ENCODE measurements at regions not wholly inside any gene's neighbourhood (a gene's known extent, or its start where the extent isn't known, plus 50 kb on each side); places are given as distances from the start of the nearest gene placed in this dataset.

GRCh38 chr5:90274216-90274615 is 135.3 kb downstream of the CETN3 start:
- Histone ChIP-seq H3F3A (ENCODE audit: insufficient read depth) (no peaks in the 10 kb centered on the region), H3K9ac (ENCODE audit: low read length) (no peak overlapping the region), H3K79me2 (ENCODE audit: insufficient read depth, low read length) (no peaks in the 10 kb centered on the region), H3K36me3 (ENCODE audit: low read length) (no peaks in the 10 kb centered on the region), H3K9me2 (replicated peaks; ENCODE audit: insufficient read depth, low read length) (no peaks in the 10 kb centered on the region), H3K27ac (ENCODE audit: low read depth, low read length) (no peak overlapping the region), H3K9me3 (ENCODE audit: insufficient read depth, low read length) (no peaks in the 10 kb centered on the region), H2AFZ (ENCODE audit: low read depth, low read length, severe bottlenecking) (no peak overlapping the region), H3K4me2 (ENCODE audit: low read depth, low read length, poor library complexity, severe bottlenecking) (no peak overlapping the region), H3K4me3 (ENCODE audit: insufficient read depth, low read length, poor library complexity, severe bottlenecking) (no peak overlapping the region), H4K20me1 (ENCODE audit: low read depth, low read length) (no peaks in the 10 kb centered on the region), H3K27me3 (ENCODE audit: low read length) (no peaks in the 10 kb centered on the region)
- TF ChIP-seq CTCF (IDR thresholded peaks at IDR 0.05; ENCODE audit: insufficient read depth, low read length, poor library complexity, severe bottlenecking) = no peak
- no peak for TF ChIP-seq EZH2phosphoT487 (conservative IDR thresholded peaks at IDR 0.05; ENCODE audit: low read length)

GRCh38 chr5:90267646-90268045 is 141.9 kb downstream of the CETN3 start:
- Histone ChIP-seq H2AFZ (ENCODE audit: low read depth, low read length, severe bottlenecking) (no peak overlapping the region), H3K27ac (ENCODE audit: low read depth, low read length) (no peak overlapping the region), H3K27me3 (ENCODE audit: low read length) (no peaks in the 10 kb centered on the region), H3F3A (ENCODE audit: insufficient read depth) (no peaks in the 10 kb centered on the region), H3K9me3 (ENCODE audit: insufficient read depth, low read length) (no peaks in the 10 kb centered on the region), H3K4me2 (ENCODE audit: low read depth, low read length, poor library complexity, severe bottlenecking) (no peak overlapping the region), H3K36me3 (ENCODE audit: low read length) (no peaks in the 10 kb centered on the region), H3K4me3 (ENCODE audit: insufficient read depth, low read length, poor library complexity, severe bottlenecking) (no peak overlapping the region), H4K20me1 (ENCODE audit: low read depth, low read length) (no peaks in the 10 kb centered on the region), H3K79me2 (ENCODE audit: insufficient read depth, low read length) (no peaks in the 10 kb centered on the region), H3K9ac (ENCODE audit: low read length) (no peak overlapping the region), H3K9me2 (replicated peaks; ENCODE audit: insufficient read depth, low read length) (no peaks in the 10 kb centered on the region)
- no peak for TF ChIP-seq CTCF (IDR thresholded peaks at IDR 0.05; ENCODE audit: insufficient read depth, low read length, poor library complexity, severe bottlenecking)
- no peak for TF ChIP-seq EZH2phosphoT487 (conservative IDR thresholded peaks at IDR 0.05; ENCODE audit: low read length)

- no peak overlapping the region for H3K27ac ChIP-seq (ENCODE audit: low read depth, low read length)
Measured at GRCh38 chr5:90265545-90265857, 144.1 kb downstream of the CETN3 start.

More at GRCh38 chr5:90265545-90265857, 144.1 kb downstream of the CETN3 start:
- Histone ChIP-seq H3K9ac (ENCODE audit: low read length) (no peak overlapping the region), H2AFZ (ENCODE audit: low read depth, low read length, severe bottlenecking) (no peak overlapping the region), H3K36me3 (ENCODE audit: low read length) (no peaks in the 10 kb centered on the region), H3K9me3 (ENCODE audit: insufficient read depth, low read length) (no peaks in the 10 kb centered on the region), H3K9me2 (replicated peaks; ENCODE audit: insufficient read depth, low read length) (no peaks in the 10 kb centered on the region), H4K20me1 (ENCODE audit: low read depth, low read length) (no peaks in the 10 kb centered on the region), H3K79me2 (ENCODE audit: insufficient read depth, low read length) (no peaks in the 10 kb centered on the region), H3F3A (ENCODE audit: insufficient read depth) (no peaks in the 10 kb centered on the region), H3K4me3 (ENCODE audit: insufficient read depth, low read length, poor library complexity, severe bottlenecking) (no peak overlapping the region), H3K27me3 (ENCODE audit: low read length) (no peaks in the 10 kb centered on the region), H3K4me2 (ENCODE audit: low read depth, low read length, poor library complexity, severe bottlenecking) (no peak overlapping the region)
- no peak for TF ChIP-seq EZH2phosphoT487 (conservative IDR thresholded peaks at IDR 0.05; ENCODE audit: low read length)
- TF ChIP-seq CTCF (IDR thresholded peaks at IDR 0.05; ENCODE audit: insufficient read depth, low read length, poor library complexity, severe bottlenecking) = no peak

Data from SU-DHL-6 (cell line).